ENCODE measurements at regions not wholly inside any gene's neighbourhood (a gene's known extent, or its start where the extent isn't known, plus 50 kb on each side); places are given as distances from the start of the nearest gene placed in this dataset.
"Not testable (repeated sequence)": the region's sequence is repeated elsewhere in the genome, so short reads cannot be mapped to it uniquely, and the experiment has no call there.

- DNase-seq, result no peak
Measured at GRCh38 chr9:90514877-90515276, 127.7 kb downstream of the DIRAS2 start.

- DNase-seq, result no peak
Measured at GRCh38 chr9:90515510-90515909, 127.1 kb downstream of the DIRAS2 start.

GRCh38 chr9:90517103-90517502 is 125.5 kb downstream of the DIRAS2 start:
- no peak for DNase-seq

GRCh38 chr9:90521811-90522570 is 120.6 kb downstream of the DIRAS2 start:
- DNase-seq, result no peak

GRCh38 chr9:90523958-90524357 is 118.7 kb downstream of the DIRAS2 start:
- DNase-seq, result no peak

- DNase-seq, result no peak
Measured at GRCh38 chr9:90526386-90526785, 116.2 kb downstream of the DIRAS2 start.

- not testable (repeated sequence) for DNase-seq
Measured at GRCh38 chr9:90536094-90536493, 106.5 kb downstream of the DIRAS2 start.

GRCh38 chr9:90538566-90538965 is 104.1 kb downstream of the DIRAS2 start:
- DNase-seq, result no peak

GRCh38 chr9:90539286-90539685 is 103.3 kb downstream of the DIRAS2 start:
- no peak for DNase-seq

GRCh38 chr9:90540734-90541133 is 101.9 kb downstream of the DIRAS2 start:
- DNase-seq, result no peak

- no peak for DNase-seq
Measured at GRCh38 chr9:90544488-90544887, 98.1 kb downstream of the DIRAS2 start.

GRCh38 chr9:90546200-90546599 is 96.4 kb downstream of the DIRAS2 start:
- DNase-seq, result no peak

GRCh38 chr9:90547896-90548295 is 94.7 kb downstream of the DIRAS2 start:
- DNase-seq, result no peak

GRCh38 chr9:90552317-90552716 is 90.3 kb downstream of the DIRAS2 start:
- no peak for DNase-seq

- no peak for DNase-seq
Measured at GRCh38 chr9:90555351-90556057, 87.1 kb downstream of the DIRAS2 start.

GRCh38 chr9:90556897-90557675 is 85.5 kb downstream of the DIRAS2 start:
- DNase-seq, result no peak

- no peak for DNase-seq
Measured at GRCh38 chr9:90559075-90560073, 83.2 kb downstream of the DIRAS2 start.
